Ishikawa (cell line): ENCODE measurements at regions not wholly inside any gene's neighbourhood (a gene's known extent, or its start where the extent isn't known, plus 50 kb on each side); places are given as distances from the start of the nearest gene placed in this dataset.

Source experiments
- CEBPB ChIP-seq: IDR thresholded peaks from 2 replicates; pipeline ENCODE4 v1.6.1; 2012
- CREB1 ChIP-seq: IDR thresholded peaks from 2 replicates; pipeline ENCODE4 v1.6.1; 2012; ENCODE audit warnings: low read depth
- EGR1 ChIP-seq: IDR thresholded peaks from 2 replicates; pipeline ENCODE4 v1.6.1; 2012
- EP300 ChIP-seq: IDR thresholded peaks from 2 replicates; pipeline ENCODE4 v1.6.1; 2012; ENCODE audit warnings: borderline replicate concordance
- FOXM1 ChIP-seq: IDR thresholded peaks from 2 replicates; pipeline ENCODE4 v1.6.1; 2012; ENCODE audit warnings: low read depth, borderline replicate concordance
- NFIC ChIP-seq: IDR thresholded peaks from 2 replicates; pipeline ENCODE4 v1.6.1; 2012
- RAD21 ChIP-seq: IDR thresholded peaks from 2 replicates; pipeline ENCODE4 v1.6.1; 2012; ENCODE audit warnings: low read depth
- REST ChIP-seq: IDR thresholded peaks from 2 replicates; pipeline ENCODE4 v1.6.1; 2012; ENCODE audit warnings: low read depth, mild to moderate bottlenecking
- TAF1 ChIP-seq: IDR thresholded peaks from 2 replicates; pipeline ENCODE4 v1.6.1; 2012; ENCODE audit warnings: low read depth, mild to moderate bottlenecking
- TCF12 ChIP-seq: IDR thresholded peaks from 2 replicates; pipeline ENCODE4 v1.6.1; 2012; ENCODE audit warnings: low read depth
- TEAD4 ChIP-seq: IDR thresholded peaks from 2 replicates; pipeline ENCODE4 v1.6.1; 2012
- USF1 ChIP-seq: IDR thresholded peaks from 2 replicates; pipeline ENCODE4 v1.6.1; 2012
- YY1 ChIP-seq: IDR thresholded peaks from 2 replicates; pipeline ENCODE4 v1.6.1; 2012; ENCODE audit warnings: low read depth
- ZBTB7A ChIP-seq: IDR thresholded peaks from 2 replicates; pipeline ENCODE4 v1.6.1; 2012; ENCODE audit warnings: low read depth
- TF ChIP-seq, protein P1 (sequence below): IDR thresholded peaks from 2 replicates; pipeline ENCODE4 v1.6.1; 2012

GRCh38 chr16:76724181-76724580 lies 447.0 kb downstream of the CNTNAP4 start:
- no peak for TF ChIP-seq EP300
- TF ChIP-seq TAF1: no peak
- no peak for TF ChIP-seq NFIC
- no peak for TF ChIP-seq USF1
- no peak for TF ChIP-seq FOXM1
- TF ChIP-seq CEBPB: no peak
- TF ChIP-seq TCF12: no peak
- no peak for TF ChIP-seq REST

- TF ChIP-seq TAF1 (no peak), EGR1 (no peak), CREB1 (no peak), REST (no peak), TEAD4 (no peak), RAD21 (no peak), EP300 (no peak), CEBPB (no peak), USF1 (no peak), FOXM1 (no peak), TCF12 (no peak)
- TF ChIP-seq, protein P1, sequence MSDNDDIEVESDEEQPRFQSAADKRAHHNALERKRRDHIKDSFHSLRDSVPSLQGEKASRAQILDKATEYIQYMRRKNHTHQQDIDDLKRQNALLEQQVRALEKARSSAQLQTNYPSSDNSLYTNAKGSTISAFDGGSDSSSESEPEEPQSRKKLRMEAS: no peak
Observed at GRCh38 chr16:76729525-76729924, 452.3 kb downstream of the CNTNAP4 start.

GRCh38 chr16:76732894-76733293 lies 455.7 kb downstream of the CNTNAP4 start:
- no peak for TF ChIP-seq TEAD4
- no peak for TF ChIP-seq EGR1
- TF ChIP-seq, protein P1: no peak
- no peak for TF ChIP-seq FOXM1
- no peak for TF ChIP-seq CEBPB
- no peak for TF ChIP-seq TAF1
- TF ChIP-seq USF1: no peak
- no peak for TF ChIP-seq ZBTB7A
- TF ChIP-seq TCF12: no peak
- no peak for TF ChIP-seq NFIC
- no peak for TF ChIP-seq YY1
- TF ChIP-seq RAD21: no peak
- TF ChIP-seq CREB1: no peak
- no peak for TF ChIP-seq EP300
- TF ChIP-seq REST: no peak

DNA sequence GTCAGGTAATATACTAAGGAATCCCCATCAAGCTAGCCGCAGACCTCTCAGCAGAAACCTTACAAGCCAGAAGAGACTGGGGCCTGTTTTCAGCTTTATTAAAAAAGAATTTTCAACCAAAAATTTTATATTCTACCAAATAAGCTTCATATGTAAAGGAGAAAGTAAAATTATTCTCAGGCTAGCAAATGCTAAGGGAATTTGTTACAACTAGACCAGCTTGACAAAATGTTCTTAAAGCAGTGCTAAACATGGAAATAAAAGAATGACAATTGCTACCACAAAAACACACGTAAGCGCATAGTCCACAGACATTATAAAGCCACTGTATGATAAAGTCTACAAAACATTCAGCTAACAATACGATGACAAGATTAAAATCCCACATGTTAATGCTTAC lies 449.4 kb upstream of the MON1B start:
- TF ChIP-seq TEAD4 (no peak), ZBTB7A (no peak), YY1 (no peak), CREB1 (no peak), EP300 (no peak), TAF1 (no peak), RAD21 (no peak), TCF12 (no peak), FOXM1 (no peak), EGR1 (no peak), USF1 (no peak)
